NCI-H1436 (cell line): ENCODE measurements at regions not wholly inside any gene's neighbourhood (a gene's known extent, or its start where the extent isn't known, plus 50 kb on each side); places are given as distances from the start of the nearest gene placed in this dataset.
"Not testable (repeated sequence)": the region's sequence is repeated elsewhere in the genome, so short reads cannot be mapped to it uniquely, and the experiment has no call there.

Source experiments
- DNase-seq: peaks from one replicate; lab custom pipeline; 2025; lab: John Stamatoyannopoulos, UW

DNA sequence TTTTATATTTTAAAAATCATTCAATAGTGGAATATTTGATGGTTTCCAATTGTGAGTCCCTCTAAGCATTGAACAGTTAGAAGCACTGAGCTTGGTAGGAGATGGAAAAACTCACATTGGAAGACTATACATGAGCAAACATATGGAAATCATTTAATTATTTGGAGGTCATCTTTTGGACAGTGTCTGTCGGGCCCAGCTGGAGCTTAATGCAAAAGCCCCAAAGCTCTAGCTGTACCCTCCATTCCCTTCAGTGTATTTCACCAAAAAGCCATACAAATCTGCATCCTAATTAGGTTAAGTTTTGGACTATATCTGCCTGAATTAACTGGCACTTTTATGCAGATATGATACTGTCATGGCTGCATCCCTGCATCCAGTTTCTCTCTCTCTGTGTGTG is 365.7 kb downstream of the FLRT2 start:
- no peak for DNase-seq

DNA sequence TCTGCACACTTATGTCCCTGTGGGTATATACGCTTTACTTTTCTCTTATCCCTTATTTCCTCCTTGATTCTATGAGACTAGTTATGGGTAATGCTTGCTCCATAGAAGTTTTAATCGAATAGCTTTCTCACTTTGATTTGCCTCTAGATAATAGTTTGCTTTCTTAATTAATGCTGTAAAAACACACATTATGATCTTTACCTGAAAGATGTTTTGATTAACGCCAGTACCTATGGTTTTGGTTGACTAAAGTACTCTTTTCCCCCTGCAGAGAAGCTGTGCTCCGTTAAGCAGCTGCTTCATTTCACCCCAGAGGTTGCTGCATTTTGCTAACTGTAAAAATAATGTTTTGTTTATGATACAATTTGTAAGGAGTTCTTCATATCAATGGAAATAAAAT is 362.3 kb downstream of the FLRT2 start:
- DNase-seq: no peak

DNA sequence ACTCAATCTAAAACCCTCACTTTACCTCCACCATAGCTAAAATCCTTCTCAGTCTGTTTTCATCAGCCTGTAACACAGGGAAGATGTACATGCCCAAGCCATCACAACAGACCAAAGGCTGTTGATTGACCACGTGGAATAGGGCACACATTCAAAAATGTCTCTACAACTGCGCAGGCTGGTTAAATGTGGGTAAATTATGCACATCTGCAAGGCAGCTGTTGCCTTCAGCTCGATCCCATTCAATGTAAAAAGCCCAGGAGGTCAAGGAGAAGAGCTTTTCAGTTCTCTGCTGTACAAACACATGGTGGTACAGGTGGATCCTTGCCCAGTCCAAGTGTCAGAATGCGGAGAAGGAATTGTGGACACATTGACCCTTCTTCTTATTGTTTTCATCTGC is 354.0 kb downstream of the FLRT2 start:
- no peak for DNase-seq

DNA sequence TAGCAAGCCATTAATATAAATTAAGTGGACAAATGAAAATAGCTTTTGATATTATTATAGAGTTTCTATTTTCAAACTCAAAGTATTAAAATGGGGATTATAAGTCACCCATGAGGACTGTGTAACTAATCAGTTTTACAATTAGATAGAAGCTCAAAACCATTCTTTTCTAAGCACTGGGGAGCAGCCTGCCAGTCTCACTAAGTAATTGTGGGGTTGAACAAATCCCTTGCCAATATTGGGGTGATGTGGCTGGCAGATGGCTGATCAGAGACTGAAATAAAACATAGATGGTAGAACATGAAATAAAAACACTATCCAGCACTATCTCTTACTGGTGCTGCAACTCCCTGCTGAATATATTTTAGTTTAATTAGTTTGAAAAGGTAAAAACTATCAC is 353.2 kb downstream of the FLRT2 start:
- no peak for DNase-seq

DNA sequence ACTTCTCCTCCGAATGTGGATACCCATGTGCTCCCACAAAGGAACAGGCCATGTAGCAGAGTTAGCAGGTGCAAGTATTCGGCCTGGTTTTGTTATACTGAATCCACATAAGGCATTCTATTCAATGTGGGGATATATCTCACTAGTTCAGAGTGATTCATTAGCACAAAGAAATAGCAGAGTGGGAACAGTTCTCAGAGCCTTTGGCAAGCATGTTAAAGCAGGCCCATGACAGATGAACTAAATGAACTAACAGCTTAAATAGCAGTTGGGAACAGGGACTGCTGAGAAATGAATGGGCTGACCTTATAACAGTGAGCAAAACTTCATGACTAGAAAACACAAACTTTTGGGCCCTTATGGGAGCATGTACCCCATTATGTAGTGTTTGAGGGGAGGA is 352.0 kb downstream of the FLRT2 start:
- no peak for DNase-seq

DNA sequence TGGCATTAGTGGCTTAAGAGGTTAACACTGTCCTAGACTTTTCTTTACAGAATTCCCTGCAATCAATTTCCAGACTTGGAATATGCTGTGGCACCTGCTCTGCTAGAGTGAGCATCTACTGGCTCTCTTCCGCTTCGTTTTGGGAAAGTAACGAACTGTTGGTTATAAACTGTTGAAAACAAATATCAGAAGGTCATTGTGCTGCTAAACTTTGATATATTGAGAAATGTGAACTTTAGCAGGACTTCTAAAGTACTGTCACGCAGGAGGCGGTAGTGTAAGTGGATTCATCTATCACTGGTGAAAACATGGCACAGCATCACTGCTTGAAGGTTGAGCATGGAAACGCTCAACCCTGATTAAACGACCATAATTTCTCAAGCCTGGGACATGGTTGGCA is 348.9 kb downstream of the FLRT2 start:
- DNase-seq: no peak

DNA sequence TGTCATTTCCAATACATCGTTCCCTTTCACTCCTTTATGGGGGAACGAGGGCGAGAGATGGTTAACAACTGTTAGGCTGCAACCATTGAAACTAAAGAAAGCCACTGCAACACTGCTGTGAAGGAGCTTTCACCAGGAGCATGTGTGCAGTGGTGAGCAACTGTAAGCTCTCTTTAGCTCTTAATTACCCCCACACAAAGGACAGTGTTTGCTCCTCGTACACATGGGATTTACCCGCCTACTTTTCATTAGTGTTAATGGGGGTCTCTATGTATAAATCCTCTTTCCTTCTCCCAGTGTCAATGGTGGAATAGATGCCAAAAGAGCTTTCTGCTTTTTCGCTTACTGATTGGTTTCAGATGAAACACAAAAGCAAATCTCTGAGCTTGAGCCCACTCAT is 343.1 kb downstream of the FLRT2 start:
- DNase-seq: peak; percentile 94

DNA sequence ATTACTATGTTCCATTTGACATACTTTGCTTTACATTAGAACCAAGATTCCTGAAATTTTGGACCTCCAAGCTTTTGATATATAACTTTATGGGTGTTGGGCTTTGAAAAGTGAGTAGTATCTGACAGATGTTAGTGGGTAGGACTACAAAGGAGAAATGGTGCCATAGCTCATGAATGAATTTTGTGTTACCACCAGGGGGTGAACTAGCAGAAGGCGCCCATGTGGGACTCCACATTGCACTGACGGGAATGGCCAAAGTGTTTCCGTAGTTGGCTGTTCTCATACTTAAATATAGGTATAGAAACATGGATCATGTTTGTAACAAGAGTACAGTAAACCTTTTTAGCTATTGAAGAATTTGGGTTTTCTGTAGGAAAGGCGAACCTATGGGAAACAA is 337.5 kb downstream of the FLRT2 start:
- DNase-seq: no peak

DNA sequence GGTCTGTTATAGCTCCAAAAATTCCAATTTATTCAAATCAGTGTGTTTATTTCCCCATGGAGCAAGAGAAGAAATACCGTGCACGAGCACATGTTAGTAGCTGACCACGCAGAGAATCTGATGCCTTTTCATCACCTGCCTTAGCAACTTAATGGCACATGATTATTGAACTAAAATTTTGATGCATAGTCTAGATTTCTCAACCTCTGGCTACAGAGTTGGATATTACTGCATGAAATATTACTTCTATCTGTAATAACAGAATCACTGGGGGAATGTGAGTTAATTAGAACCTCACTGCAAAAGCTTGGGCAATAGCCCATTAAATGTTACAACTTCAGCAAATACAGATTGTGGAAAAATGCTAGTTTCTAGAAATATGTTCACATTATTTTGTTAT is 335.8 kb downstream of the FLRT2 start:
- DNase-seq: no peak

DNA sequence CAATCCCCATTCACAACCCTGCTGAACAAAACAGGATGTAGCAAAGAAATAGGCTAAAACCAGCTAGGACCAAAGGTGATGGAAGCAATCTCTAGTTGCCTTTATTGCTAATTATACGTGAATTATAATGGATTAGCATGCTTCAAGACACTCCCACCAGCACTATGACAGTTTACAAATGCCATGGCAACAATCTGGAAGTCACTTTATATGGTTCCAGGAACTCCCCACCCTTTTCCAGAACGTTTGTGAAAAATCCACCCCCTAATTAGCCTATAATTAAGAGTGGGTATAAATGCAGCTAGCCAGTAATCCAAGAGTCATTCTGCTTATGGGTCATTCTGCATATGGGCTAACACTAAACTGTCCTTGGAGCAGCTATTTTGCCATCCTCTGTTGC is 328.7 kb downstream of the FLRT2 start:
- no peak for DNase-seq

DNA sequence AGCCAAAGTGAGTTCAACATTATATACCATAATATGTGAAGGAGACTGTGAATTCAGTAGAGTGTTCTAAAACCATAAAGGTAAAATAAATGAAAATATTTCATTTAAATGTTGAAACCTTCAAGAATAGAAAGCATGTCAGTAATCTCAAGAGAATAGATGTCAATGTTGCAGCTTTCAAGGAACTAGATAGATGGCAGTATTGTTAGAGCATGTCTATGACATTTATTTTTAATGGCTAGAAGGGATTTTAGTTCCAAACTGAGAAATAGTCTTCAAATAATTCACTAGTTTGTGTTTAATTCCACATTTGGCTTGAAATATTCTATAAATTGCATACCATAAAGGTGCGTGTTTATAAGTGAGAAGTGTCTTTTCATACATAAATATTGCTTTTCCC is 326.5 kb downstream of the FLRT2 start:
- no peak for DNase-seq

DNA sequence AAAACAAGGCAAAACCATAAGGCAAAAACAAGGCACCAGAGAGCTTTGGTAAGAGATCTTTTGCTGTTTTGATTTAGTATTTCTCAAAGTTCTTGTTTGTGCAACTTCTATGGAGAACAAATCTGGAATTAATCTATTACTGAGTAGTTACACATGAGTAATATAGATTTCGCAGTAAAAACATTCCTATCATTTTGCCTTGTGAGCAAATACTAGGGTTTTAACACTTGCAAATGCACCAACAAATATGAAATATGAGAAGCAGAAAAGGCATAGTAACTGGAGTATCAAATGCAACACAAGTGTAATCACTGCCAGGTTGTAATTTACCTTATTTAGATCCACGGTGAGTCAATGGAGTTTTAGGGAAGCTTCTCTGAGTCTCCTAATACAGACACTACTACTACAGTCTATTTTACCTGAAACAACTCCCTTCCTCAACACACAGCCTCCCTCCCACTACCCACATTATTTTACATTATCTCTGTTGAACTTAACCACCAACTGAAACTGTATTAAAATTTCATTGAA is 324.1 kb downstream of the FLRT2 start:
- peak; percentile 8 for DNase-seq

DNA sequence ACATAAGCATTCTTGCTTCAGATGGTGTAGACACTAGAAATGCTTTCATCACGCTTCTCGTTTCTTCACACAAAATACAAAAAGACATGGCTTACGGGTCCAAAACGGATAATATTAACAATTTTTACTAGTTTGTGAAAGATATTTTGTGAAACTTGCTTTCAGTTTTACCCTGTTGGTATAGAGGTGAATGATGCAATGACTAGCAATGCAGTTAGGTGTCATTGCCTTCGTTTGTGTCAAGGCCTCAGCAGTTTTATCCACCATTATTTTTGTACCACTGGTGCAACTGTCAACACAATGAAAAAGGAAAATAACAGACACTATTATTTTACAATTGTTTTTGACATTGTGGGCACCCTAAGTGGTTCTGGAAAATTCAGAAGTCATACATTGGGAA is 323.0 kb downstream of the FLRT2 start:
- DNase-seq: no peak

DNA sequence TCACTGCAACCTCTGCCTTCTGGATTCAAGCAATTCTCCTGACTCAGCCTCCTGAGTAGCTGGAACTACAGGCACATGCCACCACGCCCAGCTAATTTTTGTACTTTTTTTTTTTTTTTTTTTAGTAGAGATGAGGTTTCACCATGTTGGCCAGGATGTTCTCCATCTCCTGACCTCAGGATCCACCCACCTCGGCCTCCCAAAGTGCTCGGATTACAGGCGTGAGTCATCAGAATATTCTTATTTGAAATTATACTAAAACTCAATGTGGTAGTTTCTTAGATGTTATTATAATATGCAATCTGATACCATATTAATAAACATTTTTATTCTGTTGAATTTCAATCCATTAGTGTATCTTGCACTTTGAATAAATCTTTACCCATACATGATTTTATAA is 322.2 kb downstream of the FLRT2 start:
- DNase-seq: not testable (repeated sequence)

DNA sequence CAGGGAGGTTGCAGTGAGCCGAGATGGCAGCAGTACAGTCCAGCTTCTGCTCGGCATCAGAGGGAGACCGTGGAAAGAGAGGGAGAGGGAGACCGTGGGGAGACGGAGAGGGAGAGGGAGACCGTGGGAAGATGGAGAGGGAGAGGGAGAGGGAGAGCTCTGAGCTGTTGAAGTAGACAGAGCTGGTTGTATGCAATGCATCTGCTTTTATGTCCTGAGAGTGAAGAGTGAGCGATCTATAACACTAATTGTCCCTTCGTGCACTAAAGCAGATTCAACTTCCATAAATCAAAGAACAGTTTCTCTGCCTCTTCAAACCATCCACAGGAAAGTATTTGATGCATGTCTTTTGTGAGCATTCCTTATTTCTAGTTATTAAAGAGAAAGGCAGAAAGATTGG is 300.6 kb downstream of the FLRT2 start:
- DNase-seq: not testable (repeated sequence)

DNA sequence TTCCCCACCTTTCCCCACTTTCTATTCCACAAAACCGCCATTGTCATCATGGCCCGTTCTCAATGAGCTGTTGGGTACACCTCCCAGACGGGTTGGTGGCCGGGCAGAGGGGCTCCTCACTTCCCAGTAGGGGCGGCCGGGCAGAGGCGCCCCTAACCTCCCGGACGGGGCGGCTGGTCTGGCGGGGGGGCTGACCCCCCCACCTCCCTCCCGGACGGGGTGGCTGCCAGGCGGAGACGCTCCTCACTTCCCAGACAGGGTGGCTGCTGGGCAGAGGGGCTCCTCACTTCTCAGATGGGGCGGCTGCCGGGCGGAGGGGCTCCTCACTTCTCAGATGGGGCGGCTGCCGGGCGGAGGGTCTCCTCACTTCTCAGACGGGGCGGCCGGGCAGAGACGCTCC is 299.7 kb downstream of the FLRT2 start:
- not testable (repeated sequence) for DNase-seq

DNA sequence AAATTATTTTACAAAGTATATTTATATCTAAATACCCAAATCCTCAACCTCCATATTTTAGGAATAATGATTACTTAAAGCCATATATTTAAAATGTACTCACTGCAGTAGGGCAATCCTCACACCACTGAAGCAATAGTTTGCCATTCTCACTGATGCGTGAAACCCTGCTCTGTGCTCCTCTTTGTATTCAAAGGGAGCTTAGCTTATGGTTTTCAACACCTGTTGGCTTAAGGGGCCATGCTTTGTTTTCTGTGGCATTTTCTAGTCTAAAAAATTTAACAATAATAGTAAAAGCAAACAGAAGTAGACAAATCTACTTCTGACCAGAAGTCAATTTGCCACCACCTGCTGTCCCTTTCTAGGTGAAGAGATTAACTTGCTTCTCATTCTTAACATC is 294.6 kb downstream of the FLRT2 start:
- peak; percentile 52 for DNase-seq

DNA sequence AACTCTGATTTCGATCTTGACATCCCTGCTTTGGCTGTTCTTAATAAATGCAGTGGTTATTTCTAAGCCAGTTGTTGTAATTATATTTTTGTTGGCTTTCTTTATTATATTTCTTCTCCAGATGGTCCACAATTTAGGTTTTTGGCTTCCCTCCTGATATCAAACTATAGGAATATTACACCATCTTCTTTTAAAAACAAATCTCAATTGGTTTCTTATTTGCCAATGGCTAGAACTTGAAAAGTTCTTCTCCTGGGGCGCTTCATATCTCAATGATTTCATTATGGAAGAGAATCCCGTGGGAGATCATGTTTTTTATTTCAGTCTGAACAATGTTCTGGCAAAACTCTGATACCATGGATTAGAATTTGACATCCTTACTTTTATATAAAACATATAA is 292.3 kb downstream of the FLRT2 start:
- no peak for DNase-seq

DNA sequence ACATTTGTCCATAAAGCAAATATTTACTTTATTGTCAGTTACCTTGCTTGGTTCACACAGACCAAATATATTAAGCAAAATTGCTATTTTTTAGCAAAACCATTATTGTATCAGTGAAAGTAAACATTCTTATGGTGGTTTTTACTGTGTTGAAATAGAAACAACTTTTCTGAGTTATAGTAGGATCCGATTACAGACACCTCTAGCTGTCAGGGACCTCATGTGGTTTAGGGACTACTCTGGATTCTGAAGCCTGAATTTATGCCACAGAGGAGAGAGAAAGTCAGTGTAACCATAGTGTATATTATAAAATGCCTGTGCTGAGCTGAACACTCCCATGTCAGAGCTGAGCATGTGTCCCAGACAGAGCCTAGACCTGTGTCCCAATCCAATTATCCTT is 287.5 kb downstream of the FLRT2 start:
- no peak for DNase-seq

DNA sequence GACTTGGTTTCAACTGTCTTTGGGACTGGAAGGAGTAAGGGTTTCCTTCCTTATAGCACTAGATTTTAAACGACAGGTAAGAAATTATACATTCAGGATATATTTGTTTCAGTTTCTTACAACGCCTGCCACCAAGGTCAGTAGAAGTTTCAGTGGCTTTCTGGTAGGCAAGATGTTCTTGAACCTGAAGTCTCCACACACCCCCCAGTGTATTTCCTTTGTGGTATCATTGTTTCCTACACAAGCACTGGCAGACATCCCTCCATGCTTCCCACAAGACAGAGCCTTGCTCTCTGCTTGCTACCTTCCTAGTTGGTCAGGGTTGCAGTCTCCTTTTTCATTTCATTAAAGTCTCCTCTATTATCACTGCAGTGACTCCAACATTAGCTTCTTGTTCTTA is 283.1 kb downstream of the FLRT2 start:
- DNase-seq: no peak

DNA sequence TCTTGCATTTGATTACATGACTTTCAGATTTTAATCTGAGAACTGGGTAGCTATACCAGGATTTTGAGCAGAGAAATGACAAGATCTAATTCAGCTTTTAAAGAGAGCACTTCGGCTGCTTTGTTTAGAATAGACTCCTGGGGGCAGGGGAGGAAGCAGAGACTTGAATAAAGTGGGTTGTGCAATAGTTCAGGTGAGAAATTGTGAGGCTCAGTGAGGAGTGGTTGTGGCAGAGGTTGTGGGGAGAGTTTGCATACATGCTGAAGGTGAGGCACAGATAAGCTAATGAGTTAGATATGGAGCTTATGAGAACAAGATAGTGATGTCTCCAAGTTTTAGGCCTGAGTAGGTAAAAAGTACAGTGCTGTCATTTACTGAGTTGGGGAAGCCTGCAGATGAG is 281.4 kb downstream of the FLRT2 start:
- no peak for DNase-seq

DNA sequence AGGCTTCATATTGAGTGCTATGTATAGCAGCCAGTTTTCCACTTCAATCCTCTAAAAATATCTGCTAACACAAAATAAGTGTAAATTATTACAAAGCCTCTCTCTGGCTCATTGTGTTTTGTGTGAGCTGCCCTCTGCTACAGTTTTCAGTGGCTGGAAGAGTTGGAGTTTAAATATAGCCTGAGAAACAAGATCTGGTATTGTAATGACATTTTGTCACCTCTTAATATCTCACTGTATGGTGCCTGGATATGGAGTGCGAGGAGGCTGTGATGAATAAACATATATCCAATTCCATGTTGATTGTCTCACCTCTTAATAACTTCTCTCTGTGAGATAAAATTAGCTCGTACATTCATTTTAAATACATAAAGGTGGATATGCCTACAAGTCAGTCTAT is 269.7 kb downstream of the FLRT2 start:
- no peak for DNase-seq

DNA sequence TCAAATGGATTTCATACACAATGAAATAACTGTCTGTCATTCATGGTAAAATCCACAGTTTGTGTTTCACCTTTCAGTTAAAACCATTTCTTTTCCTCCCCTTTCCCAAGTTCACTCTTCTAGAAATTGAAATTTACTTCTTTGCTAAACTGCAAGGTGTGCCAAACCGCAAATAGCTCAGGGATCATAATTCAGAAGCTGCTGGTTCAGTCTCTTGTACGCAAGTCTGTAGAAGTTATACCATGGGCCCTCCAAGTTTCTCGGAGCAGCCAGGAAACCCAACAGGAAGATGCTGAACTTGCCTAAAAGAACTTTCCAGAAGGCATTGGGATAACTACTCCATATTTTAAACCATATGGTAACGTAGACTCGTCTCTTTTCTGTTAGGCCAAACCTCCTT is 268.9 kb downstream of the FLRT2 start:
- DNase-seq: no peak

DNA sequence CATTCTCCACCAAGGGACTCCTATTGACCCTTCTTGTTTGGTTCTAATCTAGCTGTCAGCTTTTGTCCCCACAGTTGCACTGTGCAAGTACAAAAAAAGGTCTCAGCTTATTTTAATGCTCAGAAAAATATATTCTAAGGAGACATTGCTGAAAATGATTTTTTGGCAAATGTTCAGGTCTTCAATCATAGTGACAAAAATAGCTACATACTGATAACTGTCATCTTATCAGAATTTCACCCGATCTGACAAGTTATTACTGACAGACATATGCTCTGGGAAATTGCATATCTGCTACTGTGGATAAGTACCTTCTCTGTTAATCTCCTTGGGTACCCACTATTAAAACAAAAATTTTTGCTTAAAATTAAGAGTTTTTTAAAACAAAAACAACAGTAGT is 263.6 kb downstream of the FLRT2 start:
- DNase-seq: no peak

DNA sequence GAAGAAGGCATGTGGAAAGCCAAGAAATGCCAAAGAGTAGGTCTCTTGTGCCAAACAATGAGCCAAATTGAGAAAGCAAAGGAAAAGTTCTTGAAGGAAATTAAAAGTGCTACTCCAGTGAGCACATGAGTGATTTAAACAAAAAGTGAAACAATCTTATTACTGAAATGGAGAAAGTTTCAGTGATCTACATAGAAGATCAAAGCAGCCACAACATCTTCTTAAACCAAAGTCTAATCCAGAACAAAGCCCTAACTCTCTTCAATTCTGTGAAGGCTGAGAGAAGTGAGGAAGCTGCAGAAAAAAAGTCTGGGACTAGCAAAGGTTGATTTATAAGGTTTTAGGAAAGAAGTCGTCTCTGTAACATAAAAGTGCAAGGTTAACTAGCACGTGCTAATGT is 259.6 kb downstream of the FLRT2 start:
- no peak for DNase-seq
